Stimulated activated naive CD4-positive, alpha-beta T cell (primary cell): ENCODE measurements at regions not wholly inside any gene's neighbourhood (a gene's known extent, or its start where the extent isn't known, plus 50 kb on each side); places are given as distances from the start of the nearest gene placed in this dataset.
"Not testable (repeated sequence)": the region's sequence is repeated elsewhere in the genome, so short reads cannot be mapped to it uniquely, and the experiment has no call there.

Experiments used
- DNase-seq, 6 experiments: peaks; one replicate each; lab custom pipeline; 2025; lab: John Stamatoyannopoulos, UW

DNA sequence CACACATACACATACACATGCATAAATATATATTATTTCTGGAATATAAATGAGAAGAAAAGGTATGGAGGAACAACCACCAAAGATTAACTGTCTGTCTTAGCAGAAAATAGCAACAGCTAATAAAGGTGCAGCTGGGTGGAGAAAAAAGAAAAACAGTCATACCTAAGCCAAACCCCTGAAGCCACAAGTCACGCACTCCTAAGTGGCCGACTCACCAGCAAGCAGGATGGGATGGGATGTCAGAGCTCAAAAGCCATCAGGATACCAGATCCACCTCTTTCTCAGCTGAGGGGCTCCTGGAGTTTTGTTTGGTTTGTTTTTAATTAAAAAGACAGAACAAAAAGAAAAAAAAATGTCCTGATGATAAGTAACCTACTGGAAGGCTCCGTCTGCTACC, 64.7 kb upstream of the HIVEP3 start:
- no peak for DNase-seq

DNA sequence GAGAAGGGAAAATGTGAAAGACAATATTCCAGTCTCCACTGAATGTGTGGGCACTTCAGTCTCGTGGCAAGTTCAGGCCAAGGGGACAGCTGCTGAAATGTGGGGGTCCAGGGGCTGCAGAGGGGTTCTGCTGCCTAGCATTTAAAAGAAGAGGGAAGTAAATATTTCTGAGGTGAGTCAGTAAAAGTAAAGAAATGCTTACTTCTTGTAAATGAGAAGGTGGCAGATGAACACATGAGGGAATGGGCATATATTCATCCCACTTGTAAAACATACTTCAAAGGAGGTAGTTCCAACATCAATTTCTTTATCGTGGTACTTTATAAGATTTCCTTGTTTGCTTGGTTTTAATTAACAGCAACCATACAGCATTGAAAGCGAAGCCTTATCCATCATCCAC, 63.1 kb upstream of the HIVEP3 start:
- no peak for DNase-seq

DNA sequence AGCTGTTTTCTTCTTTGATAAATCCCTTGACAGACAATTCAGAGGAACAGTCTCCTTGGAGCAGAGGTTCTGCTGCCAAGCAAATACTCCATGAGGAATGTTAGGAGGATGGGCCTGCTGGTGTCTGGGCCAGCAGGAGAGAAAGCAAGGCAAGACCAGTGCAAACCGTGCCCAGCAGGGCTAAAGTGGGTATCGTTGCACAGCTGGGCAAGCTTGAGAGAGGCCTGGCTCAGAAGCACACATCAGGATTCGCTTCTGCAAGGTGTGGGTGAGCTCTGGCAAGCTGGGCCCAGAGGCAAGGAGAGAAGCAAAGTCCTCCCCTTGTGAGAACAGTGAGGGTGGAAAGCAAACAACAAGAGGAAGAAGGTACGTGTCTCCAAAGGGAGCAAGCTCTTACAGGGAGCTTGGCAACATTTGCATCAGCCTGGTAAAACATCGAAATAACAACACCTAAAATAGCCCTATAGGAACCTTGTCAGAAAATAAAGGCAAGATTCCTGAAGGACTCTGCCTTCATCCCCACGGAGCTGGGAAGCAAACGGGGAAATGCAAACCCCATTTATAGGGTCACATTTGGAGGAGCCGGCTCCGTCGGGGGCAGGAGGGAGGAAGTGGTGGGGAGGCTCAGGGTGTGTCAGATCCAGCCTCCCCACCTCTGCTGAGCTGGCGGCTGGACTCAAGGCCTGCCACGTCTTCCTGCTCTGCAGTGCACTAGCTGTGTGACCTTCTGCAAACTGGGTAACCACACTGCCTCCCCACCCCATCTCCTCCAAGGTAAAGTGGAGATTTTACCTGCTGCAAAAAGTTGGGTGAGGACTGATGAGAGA, 62.3 kb upstream of the HIVEP3 start:
- no peak for DNase-seq

DNA sequence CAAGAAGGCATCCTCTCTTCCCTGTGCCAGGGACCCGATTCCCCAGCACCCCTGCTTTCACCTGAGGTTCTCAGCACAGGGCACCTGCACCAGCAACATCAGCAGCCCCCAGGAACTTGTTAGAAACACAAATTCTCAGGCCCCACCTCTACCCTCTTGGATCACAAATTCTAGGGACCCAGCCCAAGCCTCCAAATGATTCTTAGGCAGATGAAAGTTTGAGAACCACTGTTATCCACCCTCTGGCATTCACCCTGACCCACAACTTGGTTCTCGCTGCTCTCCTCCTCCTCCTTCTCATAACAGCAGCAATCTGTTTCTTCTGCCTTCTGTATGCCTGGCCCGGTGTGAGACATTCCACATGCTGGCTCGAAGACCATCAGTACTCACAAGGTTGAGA, 60.3 kb upstream of the HIVEP3 start:
- no peak for DNase-seq

DNA sequence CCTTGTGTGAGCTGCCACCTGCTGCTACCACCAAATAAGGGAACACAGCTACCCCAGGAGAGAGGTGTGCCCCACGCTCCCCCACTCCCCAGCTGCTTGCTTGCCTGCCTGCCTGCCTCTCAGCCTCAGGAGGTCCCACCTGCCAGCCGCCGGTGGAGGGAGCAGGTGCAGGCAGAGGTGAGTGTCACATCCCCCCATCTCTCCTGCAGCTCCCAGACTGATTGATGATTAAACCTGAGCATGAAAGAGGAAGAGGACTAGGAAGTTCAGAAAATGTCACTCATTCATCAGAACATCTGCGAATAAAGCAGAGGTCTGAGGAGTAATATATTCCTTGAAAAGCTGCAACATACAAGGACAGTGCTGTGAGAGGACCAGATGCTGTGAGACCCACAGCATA, 58.6 kb upstream of the HIVEP3 start:
- DNase-seq, result no peak

DNA sequence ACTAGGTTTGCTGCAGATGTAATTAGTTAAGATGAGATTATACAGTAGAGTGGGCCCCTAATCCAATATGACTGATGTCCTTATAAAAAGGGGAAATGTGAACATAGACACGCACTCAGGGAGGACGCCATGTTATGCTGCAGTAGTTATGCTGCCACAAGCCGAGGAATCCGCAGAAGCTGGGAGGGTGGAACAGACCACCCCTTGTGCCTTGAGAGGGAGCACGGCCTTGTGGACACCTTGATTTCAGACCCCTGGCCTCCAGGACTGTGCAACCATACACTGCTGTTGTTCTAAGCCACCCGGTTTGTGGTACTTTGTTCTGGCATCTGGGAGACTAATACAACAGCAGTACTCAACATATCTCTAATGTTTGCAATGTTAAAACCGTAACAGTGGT, 57.9 kb upstream of the HIVEP3 start:
- no peak for DNase-seq

DNA sequence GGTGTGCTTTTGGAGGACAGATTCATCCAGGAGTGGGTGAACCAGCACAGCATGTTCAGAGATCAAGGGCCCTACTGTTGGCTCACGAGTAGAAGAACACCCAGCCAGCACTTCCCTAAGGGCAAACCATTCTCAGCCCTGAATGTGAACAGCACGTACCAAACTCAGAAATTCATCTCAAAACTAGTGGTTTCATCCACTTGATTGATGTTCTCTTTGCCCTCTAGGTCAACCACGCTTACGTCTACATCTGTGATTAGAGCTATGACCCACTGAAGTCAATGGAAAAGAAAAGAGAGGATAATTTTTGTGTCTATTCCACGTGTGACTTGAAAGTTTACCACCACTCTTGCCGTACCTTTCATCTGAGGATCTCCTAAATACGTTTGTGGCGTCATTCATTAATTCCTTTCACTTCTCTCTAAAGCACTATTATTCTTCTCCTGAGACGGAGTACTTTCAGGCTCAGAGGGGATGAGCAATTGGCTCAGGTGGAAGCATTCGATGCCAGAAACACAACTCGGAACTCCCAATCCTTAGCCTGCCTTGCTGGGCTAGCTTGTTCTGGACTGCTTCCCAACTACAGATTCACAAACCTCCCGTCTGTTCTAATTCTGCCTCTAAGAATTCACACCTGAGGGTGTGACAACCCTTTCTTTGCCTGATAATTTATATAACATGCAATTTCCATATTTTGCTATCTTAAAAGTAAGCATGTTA, 57.3 kb upstream of the HIVEP3 start:
- no peak for DNase-seq

DNA sequence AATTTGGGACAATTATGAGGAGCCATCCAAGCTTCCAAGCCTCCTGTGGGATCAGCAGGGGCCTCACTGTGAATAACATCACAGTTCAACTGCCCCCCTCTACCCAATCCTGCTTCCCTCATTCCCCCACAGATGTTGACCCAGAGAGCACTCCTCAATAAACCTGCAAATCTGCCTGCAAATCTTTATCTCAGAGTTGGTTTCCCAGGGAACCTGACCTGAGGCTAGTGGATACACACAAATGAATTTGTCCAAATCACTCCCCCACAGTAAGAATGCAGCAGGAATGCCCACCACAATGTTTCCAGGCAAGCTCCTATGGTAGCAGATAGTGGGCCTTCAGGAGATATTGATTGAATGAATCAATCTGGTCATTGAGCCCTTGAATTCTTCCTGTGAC, 56.4 kb upstream of the HIVEP3 start:
- DNase-seq, result no peak

DNA sequence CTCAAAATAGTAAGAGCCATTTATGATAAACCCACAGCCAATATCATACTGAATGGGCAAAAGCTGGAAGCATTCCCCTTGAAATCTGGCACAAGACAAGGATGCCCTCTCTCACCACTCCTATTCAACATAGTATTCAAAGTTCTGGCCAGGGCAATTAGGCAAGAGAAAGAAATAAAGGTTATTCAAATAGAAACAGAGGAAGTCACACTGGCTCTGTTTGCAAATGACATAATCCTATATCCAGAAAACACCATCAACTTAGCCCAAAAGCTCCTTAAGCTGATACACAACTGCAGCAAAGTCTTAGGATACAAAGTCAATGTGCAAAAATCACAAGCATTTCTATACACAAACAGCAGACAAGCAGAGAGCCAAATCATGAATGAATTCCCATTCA, 49.8 kb upstream of the HIVEP3 start:
- not testable (repeated sequence) for DNase-seq
